Activated CD4-positive, alpha-beta T cell treated with anti-CD3 and anti-CD28 coated beads, Interleukin-2, amount 10 ng/mL, durations not matched to agents 24 days and 14 days (primary cell): ENCODE measurements at regions not wholly inside any gene's neighbourhood (a gene's known extent, or its start where the extent isn't known, plus 50 kb on each side); places are given as distances from the start of the nearest gene placed in this dataset.

ENCODE experiments used
- DNase-seq: peaks from one replicate; pipeline ENCODE4 v3.0.0; 2022
- H3K27ac Mint-ChIP-seq: one replicate; pipeline ENCODE4 v1.8.0; 2022; ENCODE audit warnings: mild to moderate bottlenecking, mixed read lengths
- H3K27me3 Mint-ChIP-seq: one replicate; pipeline ENCODE4 v1.8.0; 2022; ENCODE audit warnings: mixed read lengths
- H3K36me3 Mint-ChIP-seq: one replicate; pipeline ENCODE4 v1.8.0; 2022; ENCODE audit warnings: low read depth, mild to moderate bottlenecking, mixed read lengths
- H3K4me1 Mint-ChIP-seq: one replicate; pipeline ENCODE4 v1.8.0; 2021; ENCODE audit warnings: mixed read lengths
- H3K4me3 Mint-ChIP-seq: one replicate; pipeline ENCODE4 v1.8.0; 2022; ENCODE audit warnings: mild to moderate bottlenecking, moderate library complexity, mixed read lengths
- H3K9me3 Mint-ChIP-seq: one replicate; pipeline ENCODE4 v1.8.0; 2021; ENCODE audit warnings: mixed read lengths
- intact Hi-C: fragments of 100-400 bp; cut with micrococcal nuclease; formaldehyde crosslinking; loops from one replicate; pipeline ENCODE4 v1.15.1; 2023

DNA sequence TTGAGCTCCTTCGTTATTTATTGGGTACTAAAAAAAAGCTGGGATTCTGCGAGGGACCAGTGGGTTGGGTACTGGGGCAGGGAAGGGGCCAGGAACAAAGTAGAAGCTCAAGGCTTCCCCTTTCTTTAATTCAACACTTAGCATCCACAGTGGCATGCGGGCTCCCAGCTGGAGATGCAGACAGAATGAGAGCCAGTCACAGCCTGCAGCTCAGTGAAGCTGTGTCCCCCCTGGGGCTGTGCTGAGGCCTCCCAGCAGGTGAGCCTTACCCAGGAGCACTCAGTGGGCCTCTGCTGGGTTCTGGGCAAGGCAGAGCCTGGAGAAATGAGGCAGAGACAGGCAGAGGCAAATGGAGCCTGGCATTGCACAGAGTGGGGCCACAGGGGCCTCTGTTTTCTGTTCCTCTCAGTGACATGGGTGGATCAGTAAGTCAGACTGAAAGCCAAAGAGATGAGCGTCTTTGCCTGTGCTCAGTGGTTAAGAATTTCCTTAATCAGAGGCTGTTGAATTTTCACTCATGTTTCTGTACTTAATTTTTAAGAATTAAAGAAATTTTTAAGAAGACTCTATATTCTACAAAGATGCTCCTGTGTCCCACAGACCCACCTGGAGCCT lies 181.4 kb upstream of the RBPJ start:
- Mint-ChIP-seq H3K4me1 (peaks cover 43% of the 10 kb centered on the region), H3K36me3 (peaks cover 22% of the 10 kb centered on the region), H3K4me3 (no peak overlapping the region), H3K9me3 (peaks cover 35% of the 10 kb centered on the region), H3K27ac (peak overlapping the region; percentile 82), H3K27me3 (no peaks in the 10 kb centered on the region)
- intact Hi-C loops = no loop called here
- no peak for DNase-seq

DNA sequence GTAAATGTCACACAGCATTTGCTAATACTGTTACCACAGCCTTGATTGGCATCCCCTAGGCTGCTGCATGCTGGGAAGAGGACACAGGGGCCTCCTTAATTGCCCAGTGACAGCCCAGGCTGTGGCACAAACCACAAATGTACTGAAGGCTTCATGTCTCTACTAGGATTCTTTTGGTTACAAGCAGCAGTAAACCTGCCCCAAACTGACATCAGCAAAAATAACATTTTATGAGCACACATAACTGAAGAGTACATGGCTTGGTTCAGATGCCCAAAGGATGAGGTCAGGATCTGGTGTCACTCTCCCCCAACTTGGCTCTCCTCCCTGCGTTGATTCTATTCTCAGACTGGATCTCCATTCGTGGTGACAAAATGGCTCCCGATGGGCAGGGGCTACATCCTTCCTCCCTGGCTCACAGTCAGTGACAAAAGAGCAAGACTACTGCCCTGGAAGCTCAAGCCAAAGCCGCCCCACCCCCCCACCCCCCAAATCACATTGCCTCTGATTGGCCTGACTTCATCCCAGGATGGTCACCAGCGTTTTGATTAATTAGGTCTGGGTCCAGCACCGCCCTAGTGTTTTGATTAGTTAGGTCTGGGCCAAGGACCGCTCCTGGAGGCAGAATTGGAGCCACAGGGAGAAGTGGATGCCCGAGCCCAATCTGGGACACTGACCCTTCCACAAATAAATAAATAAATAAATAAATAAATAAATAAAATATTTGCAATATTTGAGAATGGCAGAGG lies 180.5 kb upstream of the RBPJ start:
- Mint-ChIP-seq H3K4me3 (no peak overlapping the region), H3K27ac (peak overlapping the region; percentile 82)

DNA sequence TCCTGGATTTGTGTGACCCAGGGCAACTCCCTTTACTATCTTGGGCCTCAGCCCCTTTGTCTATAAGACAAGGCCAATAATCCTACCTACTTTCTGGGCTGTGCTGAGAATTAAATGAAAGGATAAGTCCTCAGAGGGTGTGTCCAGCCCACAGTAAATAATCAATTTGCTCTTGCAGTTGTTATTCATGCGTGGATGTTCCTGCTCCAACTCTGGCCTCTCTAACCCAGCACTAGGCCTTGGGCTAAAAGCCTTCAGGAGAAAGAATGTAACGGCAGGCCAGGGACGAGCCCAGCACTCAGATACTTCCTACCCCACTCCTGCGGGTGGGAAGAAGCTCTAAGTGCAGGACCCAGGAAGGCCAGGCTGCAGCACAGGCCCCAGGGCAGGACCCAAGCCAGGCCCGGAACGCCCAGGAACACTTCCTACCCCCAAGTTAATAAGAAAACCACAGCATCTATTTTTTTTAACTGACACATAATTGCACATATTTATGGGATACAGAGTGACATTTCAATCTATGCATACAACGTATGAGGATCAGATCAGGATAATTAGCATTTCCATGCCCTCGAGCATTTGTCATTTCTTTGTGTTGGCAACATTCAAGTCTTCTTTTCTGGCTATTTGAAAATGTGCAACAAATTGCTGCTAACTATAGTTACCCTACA lies 179.6 kb upstream of the RBPJ start:
- intact Hi-C loops = no loop called here
- Mint-ChIP-seq H3K36me3 (peaks cover 17% of the 10 kb centered on the region), H3K27ac (peak overlapping the region; percentile 87), H3K4me3 (no peak overlapping the region), H3K27me3 (no peaks in the 10 kb centered on the region), H3K9me3 (peaks cover 29% of the 10 kb centered on the region), H3K4me1 (peaks cover 51% of the 10 kb centered on the region)
- DNase-seq = no peak

More for the DNA sequence above, 180.5 kb upstream of the RBPJ start:
- H3K4me1 Mint-ChIP-seq = peaks cover 48% of the 10 kb centered on the region
- H3K36me3 Mint-ChIP-seq = peaks cover 19% of the 10 kb centered on the region
- intact Hi-C loops = no loop called here
- H3K27me3 Mint-ChIP-seq = no peaks in the 10 kb centered on the region
- DNase-seq = no peak
- H3K9me3 Mint-ChIP-seq = peaks cover 30% of the 10 kb centered on the region

DNA sequence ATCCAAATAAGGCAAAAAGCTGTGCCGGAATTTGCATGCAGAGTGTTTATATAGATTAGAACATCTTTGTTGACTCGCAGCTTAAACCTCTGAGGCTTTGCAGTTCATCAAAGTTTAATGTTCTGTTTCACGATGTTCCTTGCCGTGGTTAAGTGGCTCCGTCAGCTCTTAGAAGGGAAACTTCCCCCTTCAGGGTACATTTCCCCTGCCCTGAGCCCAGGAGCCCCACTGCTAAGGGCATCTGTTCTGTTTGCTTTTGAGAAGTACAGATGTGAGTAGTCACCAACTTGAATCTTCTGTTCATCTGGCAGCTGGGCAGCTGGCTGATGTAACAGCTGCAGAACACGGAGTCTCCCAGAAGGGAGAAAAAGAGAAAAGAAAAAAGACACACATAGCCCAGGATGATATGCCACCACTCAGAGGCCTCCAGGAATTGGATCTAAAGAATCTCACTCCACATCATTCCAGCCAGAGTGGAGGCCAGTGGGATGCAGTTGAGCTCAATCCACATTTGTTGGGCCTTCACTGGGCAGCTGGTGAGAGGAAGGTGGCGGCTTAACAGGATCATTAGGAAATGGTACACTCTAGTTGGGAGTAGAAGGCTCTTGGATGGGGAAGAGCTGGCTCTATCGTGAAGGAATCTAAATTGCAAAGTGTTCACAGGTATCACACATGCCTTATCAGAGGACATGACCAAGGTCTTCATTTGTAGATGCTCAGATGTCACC lies 178.7 kb upstream of the RBPJ start:
- peaks cover 16% of the 10 kb centered on the region for H3K36me3 Mint-ChIP-seq
- peak overlapping the region; percentile 87 for H3K27ac Mint-ChIP-seq
- DNase-seq = no peak
- intact Hi-C loops = no loop called here
- peaks cover 23% of the 10 kb centered on the region for H3K9me3 Mint-ChIP-seq
- no peaks in the 10 kb centered on the region for H3K27me3 Mint-ChIP-seq
- H3K4me1 Mint-ChIP-seq = peaks cover 48% of the 10 kb centered on the region
- H3K4me3 Mint-ChIP-seq = peak overlapping the region; percentile 6

DNA sequence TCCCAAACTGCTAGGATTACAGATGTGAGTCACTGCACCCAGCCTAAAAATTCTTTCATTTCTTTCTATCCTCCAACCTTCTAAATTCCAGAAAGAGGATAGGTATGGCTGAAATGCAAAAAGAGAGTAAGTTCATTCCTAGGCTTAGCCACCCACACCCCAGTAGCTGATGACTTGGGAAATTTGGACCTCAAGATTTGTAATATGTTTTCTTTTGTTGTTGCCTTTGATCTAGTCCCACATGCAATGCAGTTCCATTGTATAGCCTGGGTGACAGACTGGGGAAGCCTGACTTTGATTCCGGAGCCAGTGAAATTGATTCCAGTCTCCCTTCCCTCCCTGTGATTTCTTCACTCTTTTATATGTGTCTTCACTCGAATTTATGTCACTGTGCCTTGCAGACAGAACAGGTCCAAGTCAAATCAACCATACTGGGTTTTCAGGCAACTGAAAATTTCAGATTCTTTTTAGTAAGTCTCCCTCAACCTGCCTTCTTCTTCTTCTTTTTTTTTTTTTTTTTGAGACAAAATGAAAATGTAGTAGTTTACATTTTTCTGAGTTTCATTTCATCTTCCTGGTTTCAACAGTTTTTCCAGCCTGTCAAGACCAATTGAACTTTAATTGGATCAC lies 176.2 kb upstream of the RBPJ start:
- no peak for DNase-seq
- peaks cover 29% of the 10 kb centered on the region for H3K9me3 Mint-ChIP-seq
- peaks cover 53% of the 10 kb centered on the region for H3K4me1 Mint-ChIP-seq
- H3K27ac Mint-ChIP-seq = peak overlapping the region; percentile 98
- H3K27me3 Mint-ChIP-seq = no peaks in the 10 kb centered on the region
- H3K36me3 Mint-ChIP-seq = peaks cover 20% of the 10 kb centered on the region
- H3K4me3 Mint-ChIP-seq = peak overlapping the region; percentile 56
- intact Hi-C loops = loop anchor here (1.0 to 2.0 kb wide), 7 partner anchors 14 to 174 kb away; no protein-coding TSS in a partner anchor

DNA sequence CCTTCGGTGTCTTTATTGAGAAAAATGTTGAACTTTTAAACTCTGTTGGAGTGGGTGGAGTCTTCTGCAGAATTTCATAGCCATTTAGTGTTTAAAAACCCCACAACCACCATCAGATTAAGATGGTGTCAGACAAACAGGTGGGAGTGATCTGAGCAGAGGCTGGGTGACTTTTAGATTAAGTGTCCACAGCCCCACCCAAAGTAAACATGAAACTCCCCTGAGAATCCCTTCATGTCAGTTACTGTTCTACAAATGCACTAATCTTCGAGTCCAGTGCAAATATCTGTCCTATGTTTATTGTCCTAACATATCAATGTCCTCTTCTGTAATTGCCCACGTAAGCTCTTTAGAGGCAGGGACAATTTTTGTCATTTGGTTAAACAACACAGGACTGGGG lies 175.6 kb upstream of the RBPJ start:
- H3K4me3 Mint-ChIP-seq = peak overlapping the region; percentile 56
- intact Hi-C loops = loop anchor here (1.0 to 2.0 kb wide), 6 partner anchors 48 to 174 kb away; no protein-coding TSS in a partner anchor
- peak overlapping the region; percentile 98 for H3K27ac Mint-ChIP-seq
- H3K27me3 Mint-ChIP-seq = no peaks in the 10 kb centered on the region
- DNase-seq = no peak
- peaks cover 31% of the 10 kb centered on the region for H3K9me3 Mint-ChIP-seq
- peaks cover 20% of the 10 kb centered on the region for H3K36me3 Mint-ChIP-seq
- H3K4me1 Mint-ChIP-seq = peaks cover 53% of the 10 kb centered on the region

DNA sequence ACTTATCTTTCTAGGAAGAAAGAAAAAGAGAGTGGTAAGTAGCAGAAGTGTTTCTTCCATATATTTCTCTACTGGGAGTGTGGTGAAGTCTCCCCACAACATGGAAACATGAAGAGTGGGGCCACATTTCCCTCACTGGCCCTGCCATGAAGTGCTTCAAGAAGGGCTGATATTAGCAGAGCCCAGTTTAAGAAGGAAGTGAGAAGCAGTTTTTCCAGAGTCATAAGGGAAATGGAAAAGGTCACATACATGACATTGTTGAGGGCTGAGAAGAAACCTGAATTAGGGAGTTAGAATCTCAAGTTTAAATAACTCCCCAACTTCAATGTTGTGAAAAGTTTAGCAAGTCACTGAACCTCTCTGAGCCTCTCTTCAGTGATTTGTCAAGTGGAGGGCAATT lies 171.9 kb upstream of the RBPJ start:
- H3K27ac Mint-ChIP-seq = peak overlapping the region; percentile 92
- DNase-seq = no peak
- no peaks in the 10 kb centered on the region for H3K27me3 Mint-ChIP-seq
- intact Hi-C loops = no loop called here
- H3K9me3 Mint-ChIP-seq = peaks cover 24% of the 10 kb centered on the region
- no peak overlapping the region for H3K4me3 Mint-ChIP-seq
- H3K36me3 Mint-ChIP-seq = peaks cover 11% of the 10 kb centered on the region
- H3K4me1 Mint-ChIP-seq = peaks cover 53% of the 10 kb centered on the region

DNA sequence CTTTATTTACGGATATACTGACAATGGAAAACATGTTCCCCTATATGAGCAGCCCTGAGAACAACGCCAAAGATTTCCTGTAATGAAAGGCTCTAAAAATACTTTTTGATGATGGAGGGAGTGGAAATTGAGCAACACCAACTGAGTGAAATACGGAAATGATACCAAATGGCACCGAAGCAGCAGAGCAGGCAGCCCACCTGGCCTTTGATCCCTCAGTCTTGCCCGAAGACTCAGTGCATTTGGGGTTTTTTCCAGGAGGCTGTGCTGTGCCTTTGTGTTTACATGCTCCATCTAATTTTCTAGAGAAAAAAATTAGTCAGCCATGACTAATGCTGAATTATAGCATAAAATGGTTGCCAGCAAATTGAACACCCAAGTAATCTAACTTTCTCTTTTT lies 169.9 kb upstream of the RBPJ start:
- peaks cover 19% of the 10 kb centered on the region for H3K9me3 Mint-ChIP-seq
- H3K27ac Mint-ChIP-seq = peak overlapping the region; percentile 92
- DNase-seq = no peak
- no peaks in the 10 kb centered on the region for H3K27me3 Mint-ChIP-seq
- intact Hi-C loops = loop anchor here (1.0 kb wide), 5 partner anchors 24 to 75 kb away; no protein-coding TSS in a partner anchor
- H3K4me3 Mint-ChIP-seq = no peak overlapping the region
- peaks cover 8% of the 10 kb centered on the region for H3K36me3 Mint-ChIP-seq
- peaks cover 43% of the 10 kb centered on the region for H3K4me1 Mint-ChIP-seq

DNA sequence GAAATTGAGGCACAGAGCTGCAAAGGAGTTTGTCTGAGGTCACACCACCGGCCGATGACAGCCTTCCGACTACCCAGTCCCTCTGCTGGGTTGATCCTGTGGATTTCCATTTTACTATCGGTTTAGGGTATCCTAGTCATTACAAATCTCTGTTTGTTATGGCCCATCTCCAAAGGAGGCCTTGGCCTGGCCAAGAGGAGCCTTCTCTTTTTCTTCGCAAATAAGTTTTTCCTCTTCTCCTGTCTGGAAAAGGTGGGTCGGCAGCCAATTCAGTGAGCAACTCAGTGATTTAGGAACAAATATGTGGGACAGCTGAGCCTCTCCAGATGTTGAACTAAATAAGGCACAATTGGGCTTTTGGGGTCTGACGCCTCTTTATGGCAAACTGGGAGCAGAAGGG lies 169.2 kb upstream of the RBPJ start:
- intact Hi-C loops = loop anchor here (1.0 kb wide), 5 partner anchors 24 to 75 kb away; no protein-coding TSS in a partner anchor
- DNase-seq = no peak
- H3K4me3 Mint-ChIP-seq = no peak overlapping the region

DNA sequence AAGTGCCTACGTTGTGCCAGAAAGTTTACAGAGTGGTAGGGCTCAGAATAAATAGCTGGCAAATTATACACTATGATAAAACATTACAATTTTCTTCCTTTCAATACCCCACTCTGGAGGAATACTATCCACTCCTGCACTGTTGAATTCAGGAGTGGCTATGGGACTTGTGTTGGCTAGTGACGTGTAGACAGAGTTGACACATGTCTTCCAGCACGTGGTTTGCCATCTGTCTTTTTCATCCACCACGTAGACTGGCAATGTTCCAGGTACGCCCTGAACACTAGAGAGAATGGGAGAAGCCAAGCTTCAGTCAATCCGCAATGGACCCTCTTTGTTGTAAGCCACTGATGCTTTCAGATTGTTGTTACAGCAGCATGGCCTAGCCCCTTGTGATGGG lies 168.8 kb upstream of the RBPJ start:
- no peak for DNase-seq

More for the DNA sequence above, 169.2 kb upstream of the RBPJ start:
- Mint-ChIP-seq H3K27me3 (no peaks in the 10 kb centered on the region), H3K9me3 (peaks cover 19% of the 10 kb centered on the region), H3K27ac (peak overlapping the region; percentile 92), H3K4me1 (peaks cover 41% of the 10 kb centered on the region), H3K36me3 (peaks cover 8% of the 10 kb centered on the region)

DNA sequence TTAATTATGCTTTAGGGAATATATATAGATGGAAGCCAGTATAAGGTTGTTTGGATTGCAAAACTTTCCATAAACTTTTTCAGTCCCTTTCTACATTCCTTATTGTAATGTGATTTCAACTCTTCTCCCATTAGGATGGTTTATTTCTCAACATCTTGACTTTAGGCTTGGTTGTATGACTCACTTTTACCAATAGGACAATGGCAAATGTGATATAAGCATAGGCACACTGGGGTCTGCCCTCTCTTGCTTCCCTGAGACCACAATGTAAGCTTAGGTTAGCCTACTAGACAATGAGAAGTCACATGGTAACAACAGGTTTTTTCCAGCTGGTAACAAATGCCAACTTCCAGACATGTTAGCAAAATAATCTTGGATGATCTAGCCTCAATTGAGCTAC lies 163.3 kb upstream of the RBPJ start:
- intact Hi-C loops = no loop called here
- Mint-ChIP-seq H3K36me3 (peaks cover 25% of the 10 kb centered on the region), H3K4me1 (peaks cover 32% of the 10 kb centered on the region), H3K4me3 (no peak overlapping the region), H3K9me3 (peaks cover 21% of the 10 kb centered on the region), H3K27me3 (no peaks in the 10 kb centered on the region), H3K27ac (peak overlapping the region; percentile 73)
- no peak for DNase-seq

More for the DNA sequence above, 168.8 kb upstream of the RBPJ start:
- intact Hi-C loops = no loop called here
- Mint-ChIP-seq H3K27ac (peak overlapping the region; percentile 92), H3K4me3 (no peak overlapping the region), H3K9me3 (peaks cover 19% of the 10 kb centered on the region), H3K27me3 (no peaks in the 10 kb centered on the region), H3K4me1 (peaks cover 40% of the 10 kb centered on the region), H3K36me3 (peaks cover 8% of the 10 kb centered on the region)

DNA sequence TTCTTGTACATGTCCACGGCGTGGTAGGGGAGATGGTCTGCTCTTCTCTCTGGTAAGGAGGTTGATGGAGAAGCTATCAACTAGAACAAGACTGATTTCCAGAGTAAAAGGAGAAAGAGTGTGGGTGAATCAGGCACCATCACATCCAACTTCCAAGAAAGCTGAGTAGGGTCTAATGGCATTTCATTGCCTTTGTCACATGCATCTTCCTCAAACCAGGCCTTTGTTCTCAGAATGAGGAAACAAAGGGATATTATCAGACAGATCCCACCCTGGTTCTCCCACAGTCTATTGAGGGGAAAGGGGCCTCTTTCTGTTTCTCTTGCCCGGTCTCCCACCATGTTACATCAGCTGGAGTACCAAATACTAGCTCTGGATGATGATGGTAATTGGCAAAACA lies 160.2 kb upstream of the RBPJ start:
- Mint-ChIP-seq H3K27me3 (no peaks in the 10 kb centered on the region), H3K4me1 (peaks cover 34% of the 10 kb centered on the region), H3K27ac (peak overlapping the region; percentile 19), H3K36me3 (peaks cover 25% of the 10 kb centered on the region), H3K9me3 (peaks cover 21% of the 10 kb centered on the region), H3K4me3 (no peak overlapping the region)
- no peak for DNase-seq
- intact Hi-C loops = no loop called here
